Body of pancreas (tissue), 4 donors: ENCODE measurements at regions not wholly inside any gene's neighbourhood (a gene's known extent, or its start where the extent isn't known, plus 50 kb on each side); places are given as distances from the start of the nearest gene placed in this dataset.
"Not testable (repeated sequence)": the region's sequence is repeated elsewhere in the genome, so short reads cannot be mapped to it uniquely, and the experiment has no call there.

Experiments used
- ATAC-seq: fragments of 150-250 bp; one replicate; pipeline ENCODE4 v1.9.1; 2016
- DNase-seq, 4 donors: peaks; one replicate each; pipeline ENCODE4 v3.0.0-alpha.2; 2019
- H3K27ac ChIP-seq, 4 donors: fragments of 200-600 bp; sonication (generic); 1 replicate in 3 of 4; 2 replicates in 1 of 4; pipeline versions ENCODE4 v1.5.1 to v1.6.1; 2016 to 2019; ENCODE audit warnings: mild to moderate bottlenecking in 1 of 4, mixed read lengths in 1 of 4, moderate library complexity in 1 of 4
- H3K27me3 ChIP-seq, 2 donors: fragments of 200-600 bp; sonication (generic); one replicate each; pipeline ENCODE4 v1.6.0; 2016; ENCODE audit warnings: mild to moderate bottlenecking in 1 of 2
- H3K36me3 ChIP-seq, 2 donors: fragments of 200-600 bp; sonication (generic); replicated peaks in 1 of 2; 2 replicates each; pipeline ENCODE4 v1.5.1; 2016; ENCODE audit warnings: low read depth in 2 of 2; ENCODE audit not compliant: insufficient read depth in 1 of 2
- H3K4me1 ChIP-seq: fragments of 200-600 bp; sonication (generic); one replicate; pipeline ENCODE4 v1.6.0; 2016
- H3K4me3 ChIP-seq, 2 donors: fragments of 200-600 bp; sonication (generic); 1 replicate in 1 of 2; 2 replicates in 1 of 2; pipeline ENCODE4 v1.5.1; 2016 to 2019
- H3K9me3 ChIP-seq, 3 donors: fragments of 200-600 bp; sonication (generic); 1 replicate in 2 of 3; 2 replicates in 1 of 3; pipeline ENCODE4 v1.5.1; 2016
- CTCF ChIP-seq, 7 experiments: fragments of 450-650 bp in 4 of 7; fragments of 200-600 bp in 3 of 7; sonication (generic) in 3 of 7; IDR thresholded peaks; one replicate each; pipeline ENCODE4 v1.5.1; 2016 to 2019; ENCODE audit warnings: antibody characterized with exemption in 7 of 7
- POLR2A ChIP-seq, 3 donors: fragments of 450-650 bp; IDR thresholded peaks; one replicate each; pipeline ENCODE4 v1.6.1; 2016; ENCODE audit warnings: antibody characterized with exemption in 3 of 3, mild to moderate bottlenecking in 2 of 3
- WGBS, 2 donors: methylation state at CpG; one replicate each; pipeline ENCODE4 v1.1.5; 2017; 5-methylcytosine and 5-hydroxymethylcytosine counted together
- intact Hi-C: fragments of 100-400 bp; cut with DNase I; formaldehyde crosslinking; loops from one replicate; pipeline ENCODE4 v1.15.1; 2023

- TF ChIP-seq POLR2A (IDR thresholded peaks at IDR 0.05) (no peak), CTCF (IDR thresholded peaks at IDR 0.05) (no peak)
- WGBS, 2 donors: 31 to 63% methylated on average over 3 of the region's 3 CpGs
These were observed 101.8 kb upstream of the ELMO1 start for GRCh38 chr7:37550426-37550825.

GRCh38 chr7:37550872-37551271 is 102.2 kb upstream of the ELMO1 start:
- no peak for ATAC-seq
- intact Hi-C loops: no loop called here
- WGBS, 2 donors: 43 to 72% methylated on average over 2 of the region's 2 CpGs
- TF ChIP-seq CTCF (IDR thresholded peaks at IDR 0.05) (no peak), POLR2A (IDR thresholded peaks at IDR 0.05) (no peak)
- Histone ChIP-seq H3K9me3 (no peaks in the 10 kb centered on the region), H3K4me1 (peaks cover 21% of the 10 kb centered on the region), H3K4me3 (no peak overlapping the region), H3K36me3 (no peaks in the 10 kb centered on the region), H3K27ac (no peak overlapping the region), H3K27me3 (no peaks in the 10 kb centered on the region)
- no peak for DNase-seq

More at GRCh38 chr7:37550426-37550825, 101.8 kb upstream of the ELMO1 start:
- H3K27me3 ChIP-seq: no peaks in the 10 kb centered on the region
- H3K4me1 ChIP-seq: peaks cover 21% of the 10 kb centered on the region
- H3K36me3 ChIP-seq: no peaks in the 10 kb centered on the region
- no peaks in the 10 kb centered on the region for H3K9me3 ChIP-seq
- no peak for DNase-seq
- no peak for ATAC-seq
- no peak overlapping the region for H3K4me3 ChIP-seq
- no peak overlapping the region for H3K27ac ChIP-seq
- intact Hi-C loops: no loop called here

GRCh38 chr7:37552030-37552429 is 103.4 kb upstream of the ELMO1 start:
- intact Hi-C loops: no loop called here
- no peaks in the 10 kb centered on the region for H3K36me3 ChIP-seq
- H3K4me3 ChIP-seq: no peak overlapping the region
- ATAC-seq: no peak
- WGBS, 2 donors: 57 to 68% methylated on average over 4 of the region's 4 CpGs
- peaks cover 21% of the 10 kb centered on the region for H3K4me1 ChIP-seq
- no peak overlapping the region for H3K27ac ChIP-seq
- no peak for TF ChIP-seq POLR2A (IDR thresholded peaks at IDR 0.05)
- no peak for TF ChIP-seq CTCF (IDR thresholded peaks at IDR 0.05)
- DNase-seq: no peak
- no peaks in the 10 kb centered on the region for H3K27me3 ChIP-seq
- H3K9me3 ChIP-seq: no peaks in the 10 kb centered on the region

GRCh38 chr7:37552439-37552838 is 103.8 kb upstream of the ELMO1 start:
- ATAC-seq, H3K9me3 ChIP-seq, H3K27ac ChIP-seq, H3K27me3 ChIP-seq, H3K36me3 ChIP-seq, DNase-seq, H3K4me3 ChIP-seq, intact Hi-C loops: not testable (repeated sequence)
- peaks cover 21% of the 10 kb centered on the region for H3K4me1 ChIP-seq
- WGBS, 2 donors: 21 to 48% methylated on average over 2 of the region's 2 CpGs

GRCh38 chr7:37555528-37555927 is 106.9 kb upstream of the ELMO1 start:
- no peak for ATAC-seq
- no peak for TF ChIP-seq CTCF (IDR thresholded peaks at IDR 0.05)
- no peak for TF ChIP-seq POLR2A (IDR thresholded peaks at IDR 0.05)
- intact Hi-C loops: no loop called here
- H3K27me3 ChIP-seq: no peaks in the 10 kb centered on the region
- no peaks in the 10 kb centered on the region for H3K36me3 ChIP-seq
- no peak overlapping the region for H3K4me3 ChIP-seq
- DNase-seq: no peak
- H3K4me1 ChIP-seq: peaks cover under 1% of the 10 kb centered on the region
- no peaks in the 10 kb centered on the region for H3K9me3 ChIP-seq
- H3K27ac ChIP-seq: no peak overlapping the region
